Trophoblast cell (in vitro differentiated cells and primary cell): ENCODE measurements at regions not wholly inside any gene's neighbourhood (a gene's known extent, or its start where the extent isn't known, plus 50 kb on each side); places are given as distances from the start of the nearest gene placed in this dataset.

ENCODE experiments used
- DNase-seq, 2 donors: peaks; one replicate each; pipeline ENCODE4 v3.0.0-alpha.2; 2016
- H2AFZ ChIP-seq: 2 replicates; pipeline ENCODE4 v1.6.1; 2013; ENCODE audit warnings: low read length, moderate library complexity, mild to moderate bottlenecking; ENCODE audit not compliant: insufficient read depth, poor library complexity
- H2AK5ac ChIP-seq: 2 replicates; pipeline ENCODE4 v1.6.1; 2013; ENCODE audit warnings: mild to moderate bottlenecking, low read length
- H2BK120ac ChIP-seq: 2 replicates; pipeline ENCODE4 v1.6.1; 2013; ENCODE audit warnings: low read length, mild to moderate bottlenecking, moderate library complexity; ENCODE audit not compliant: insufficient read depth, poor library complexity
- H2BK12ac ChIP-seq: 2 replicates; pipeline ENCODE4 v1.6.1; 2013; ENCODE audit warnings: mild to moderate bottlenecking, low read length, moderate library complexity
- H2BK5ac ChIP-seq: 2 replicates; pipeline ENCODE4 v1.6.1; 2013; ENCODE audit warnings: low read length, low read depth, moderate library complexity, mild to moderate bottlenecking; ENCODE audit not compliant: poor library complexity
- H3K14ac ChIP-seq: 2 replicates; pipeline ENCODE4 v1.6.1; 2013; ENCODE audit warnings: mild to moderate bottlenecking, low read length
- H3K18ac ChIP-seq: 2 replicates; pipeline ENCODE4 v1.6.1; 2013; ENCODE audit warnings: mild to moderate bottlenecking, low read length
- H3K23ac ChIP-seq: 2 replicates; pipeline ENCODE4 v1.6.1; 2013; ENCODE audit warnings: low read length
- H3K27ac ChIP-seq: 2 replicates; pipeline ENCODE4 v1.5.1; 2013; ENCODE audit warnings: low read depth, mild to moderate bottlenecking, inconsistent platforms, low read length, moderate library complexity
- H3K27me3 ChIP-seq: 2 replicates; pipeline ENCODE4 v1.6.1; 2013; ENCODE audit warnings: inconsistent platforms, mild to moderate bottlenecking, low read length, moderate library complexity; ENCODE audit not compliant: insufficient read depth
- H3K36me3 ChIP-seq, 2 experiments: 1 replicate in 1 of 2; 2 replicates in 1 of 2; pipeline ENCODE4 v1.6.1; 2013; ENCODE audit warnings: low read length in 2 of 2, mild to moderate bottlenecking in 2 of 2, moderate library complexity in 1 of 2; ENCODE audit not compliant: insufficient read depth in 2 of 2, control insufficient read depth in 1 of 2
- H3K4ac ChIP-seq: 2 replicates; pipeline ENCODE4 v1.6.1; 2013; ENCODE audit warnings: low read depth, mild to moderate bottlenecking, low read length, moderate library complexity
- H3K4me1 ChIP-seq, 2 experiments: 1 replicate in 1 of 2; 2 replicates in 1 of 2; pipeline ENCODE4 v1.6.1; 2013; ENCODE audit warnings: low read length in 2 of 2, mild to moderate bottlenecking in 2 of 2, moderate library complexity in 1 of 2; ENCODE audit not compliant: insufficient read depth in 2 of 2, control insufficient read depth in 1 of 2
- H3K4me2 ChIP-seq: 2 replicates; pipeline ENCODE4 v1.6.1; 2013; ENCODE audit warnings: inconsistent platforms, mild to moderate bottlenecking, low read length, moderate library complexity
- H3K4me3 ChIP-seq: 2 replicates; pipeline ENCODE4 v1.5.1; 2013; ENCODE audit warnings: mild to moderate bottlenecking, low read depth, low read length, inconsistent platforms
- H3K79me1 ChIP-seq: one replicate; pipeline ENCODE4 v1.6.1; 2013; ENCODE audit warnings: low read length
- H3K79me2 ChIP-seq: 2 replicates; pipeline ENCODE4 v1.6.1; 2013; ENCODE audit warnings: low read length, mild to moderate bottlenecking; ENCODE audit not compliant: control insufficient read depth, insufficient read depth, poor library complexity
- H3K9ac ChIP-seq: 2 replicates; pipeline ENCODE4 v1.6.1; 2013; ENCODE audit warnings: mild to moderate bottlenecking, low read length
- H3K9me3 ChIP-seq: 2 replicates; pipeline ENCODE4 v1.6.1; 2013; ENCODE audit warnings: low read depth, mild to moderate bottlenecking, control low read depth, inconsistent platforms, low read length; ENCODE audit not compliant: insufficient read depth
- H4K12ac ChIP-seq: 2 replicates; pipeline ENCODE4 v1.6.1; 2013; ENCODE audit warnings: low read depth, mild to moderate bottlenecking, low read length, moderate library complexity
- H4K8ac ChIP-seq: 2 replicates; pipeline ENCODE4 v1.6.1; 2013; ENCODE audit warnings: low read depth, mild to moderate bottlenecking, low read length, moderate library complexity
- H4K91ac ChIP-seq: one replicate; pipeline ENCODE4 v1.6.1; 2013; ENCODE audit warnings: low read depth, mild to moderate bottlenecking, low read length, moderate library complexity
- WGBS: extraction: QIAGEN DNeasy Blood & Tissue Kit; methylation state at CpG from one replicate; pipeline ENCODE4 v1.1.7; 2013; ENCODE audit warnings: missing lambda C conversion rate; ENCODE audit not compliant: insufficient read length, insufficient coverage; ENCODE audit errors: extremely low coverage; 5-methylcytosine and 5-hydroxymethylcytosine counted together

GRCh38 chr2:144067506-144067905 is 452.4 kb downstream of the ZEB2 start:
- Histone ChIP-seq H3K23ac (no peak overlapping the region), H4K91ac (no peak overlapping the region), H2AK5ac (no peak overlapping the region), H3K4me3 (no peak overlapping the region), H4K8ac (no peak overlapping the region), H3K36me3 (no peaks in the 10 kb centered on the region), H3K9ac (no peak overlapping the region), H3K4me1 (no peaks in the 10 kb centered on the region), H3K4ac (no peak overlapping the region), H2BK12ac (no peak overlapping the region), H3K27ac (no peak overlapping the region), H2AFZ (no peak overlapping the region), H3K79me2 (no peaks in the 10 kb centered on the region), H3K9me3 (no peaks in the 10 kb centered on the region), H2BK5ac (no peak overlapping the region), H4K12ac (no peak overlapping the region), H3K27me3 (no peaks in the 10 kb centered on the region), H3K18ac (no peak overlapping the region), H3K79me1 (no peaks in the 10 kb centered on the region), H3K4me2 (no peak overlapping the region), H2BK120ac (no peak overlapping the region), H3K14ac (no peak overlapping the region)
- WGBS, result no CpG with 5 or more reads among the region's 2 CpGs
- DNase-seq, result no peak

- no peak overlapping the region for H2BK12ac ChIP-seq
- H4K12ac ChIP-seq, result no peak overlapping the region
- no peaks in the 10 kb centered on the region for H3K79me1 ChIP-seq
- H3K27me3 ChIP-seq, result no peaks in the 10 kb centered on the region
- H2AK5ac ChIP-seq, result no peak overlapping the region
- no peaks in the 10 kb centered on the region for H3K36me3 ChIP-seq
- no peak overlapping the region for H2BK5ac ChIP-seq
- H3K14ac ChIP-seq, result no peak overlapping the region
- no peak overlapping the region for H2AFZ ChIP-seq
- no peak overlapping the region for H3K4ac ChIP-seq
- H3K79me2 ChIP-seq, result no peaks in the 10 kb centered on the region
- H3K18ac ChIP-seq, result no peak overlapping the region
- H3K4me3 ChIP-seq, result no peak overlapping the region
- no peak overlapping the region for H3K9ac ChIP-seq
- H2BK120ac ChIP-seq, result no peak overlapping the region
- WGBS, result no CpG with 5 or more reads among the region's 1 CpG
- H3K23ac ChIP-seq, result no peak overlapping the region
- DNase-seq, result no peak
- H3K4me2 ChIP-seq, result no peak overlapping the region
- H4K91ac ChIP-seq, result no peak overlapping the region
- no peak overlapping the region for H4K8ac ChIP-seq
- no peaks in the 10 kb centered on the region for H3K4me1 ChIP-seq
- H3K9me3 ChIP-seq, result no peaks in the 10 kb centered on the region
- no peak overlapping the region for H3K27ac ChIP-seq
Measured at GRCh38 chr2:144063602-144064001, 456.3 kb downstream of the ZEB2 start.

DNA sequence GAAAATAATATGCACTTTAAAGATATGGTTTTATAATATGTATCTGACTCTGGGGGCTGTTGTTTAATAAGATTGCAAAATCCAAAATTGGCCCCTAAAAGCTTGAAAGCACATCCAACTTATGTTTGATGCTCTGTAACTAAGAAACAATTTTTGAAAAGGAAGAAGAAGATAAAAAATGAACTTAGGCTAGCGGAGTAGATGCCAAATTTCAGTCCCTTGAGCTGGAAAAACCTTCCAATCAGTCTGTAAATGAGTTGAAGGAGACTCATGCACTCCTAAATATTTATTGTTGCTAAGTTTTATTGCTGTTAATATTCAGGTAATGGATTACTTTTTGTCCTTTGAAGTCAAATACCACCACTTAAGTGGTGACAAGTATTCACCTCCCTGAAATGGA is 465.0 kb downstream of the ZEB2 start:
- Histone ChIP-seq H2AK5ac (no peak overlapping the region), H3K4ac (no peak overlapping the region), H3K4me2 (no peak overlapping the region), H2BK12ac (no peak overlapping the region), H4K8ac (no peak overlapping the region), H4K91ac (no peak overlapping the region), H2BK120ac (no peak overlapping the region), H3K4me3 (no peak overlapping the region), H3K79me2 (no peaks in the 10 kb centered on the region), H3K9me3 (no peaks in the 10 kb centered on the region), H3K79me1 (no peaks in the 10 kb centered on the region), H3K27me3 (no peaks in the 10 kb centered on the region), H2BK5ac (no peak overlapping the region), H4K12ac (no peak overlapping the region), H3K14ac (no peak overlapping the region), H3K27ac (no peak overlapping the region), H3K36me3 (no peaks in the 10 kb centered on the region), H3K4me1 (no peaks in the 10 kb centered on the region), H3K23ac (no peak overlapping the region), H2AFZ (no peak overlapping the region), H3K18ac (no peak overlapping the region), H3K9ac (no peak overlapping the region)
- no peak for DNase-seq
- no CpG with 5 or more reads among the region's 1 CpG for WGBS

DNA sequence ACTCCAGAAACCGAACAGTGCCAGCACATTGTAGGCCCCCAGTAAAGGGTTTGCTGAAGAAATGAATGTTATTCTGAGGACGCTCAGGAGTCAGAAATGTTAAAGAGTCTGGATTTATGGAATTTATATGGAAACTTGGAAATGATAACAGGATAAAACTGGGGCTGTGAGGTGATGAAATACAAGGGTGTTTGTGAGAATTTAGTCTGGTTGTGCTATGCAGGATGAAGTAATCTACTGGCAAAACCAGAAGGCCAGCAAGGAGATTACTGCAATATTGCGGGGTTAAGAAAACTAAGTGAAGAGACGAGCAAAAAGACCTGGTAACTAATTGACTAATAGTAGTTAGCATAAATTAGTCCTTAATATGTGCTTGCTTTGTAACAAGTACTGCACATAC is 467.8 kb downstream of the ZEB2 start:
- Histone ChIP-seq H2BK120ac (no peak overlapping the region), H3K27me3 (no peaks in the 10 kb centered on the region), H3K23ac (no peak overlapping the region), H3K36me3 (no peaks in the 10 kb centered on the region), H3K4me1 (no peaks in the 10 kb centered on the region), H3K18ac (no peak overlapping the region), H3K4me3 (no peak overlapping the region), H3K4me2 (no peak overlapping the region), H4K8ac (no peak overlapping the region), H2AK5ac (no peak overlapping the region), H3K79me1 (no peaks in the 10 kb centered on the region), H3K79me2 (no peaks in the 10 kb centered on the region), H4K91ac (no peak overlapping the region), H3K9ac (no peak overlapping the region), H3K4ac (no peak overlapping the region), H2BK5ac (no peak overlapping the region), H2AFZ (no peak overlapping the region), H3K27ac (no peak overlapping the region), H2BK12ac (no peak overlapping the region), H3K9me3 (no peaks in the 10 kb centered on the region), H3K14ac (no peak overlapping the region), H4K12ac (no peak overlapping the region)
- WGBS, result no CpG with 5 or more reads among the region's 4 CpGs
- DNase-seq, result no peak
